ENCODE measurements at regions not wholly inside any gene's neighbourhood (a gene's known extent, or its start where the extent isn't known, plus 50 kb on each side); places are given as distances from the start of the nearest gene placed in this dataset.
"Not testable (repeated sequence)": the region's sequence is repeated elsewhere in the genome, so short reads cannot be mapped to it uniquely, and the experiment has no call there.

GRCh38 chr3:147059500-147059899 lies 346.8 kb downstream of the ZIC4 start:
- TF ChIP-seq CTCF, POLR2A (IDR thresholded peaks at IDR 0.05): not testable (repeated sequence)

All from Peyer's patch (tissue), 4 donors.